ENCODE measurements at regions not wholly inside any gene's neighbourhood (a gene's known extent, or its start where the extent isn't known, plus 50 kb on each side); places are given as distances from the start of the nearest gene placed in this dataset.

DNA sequence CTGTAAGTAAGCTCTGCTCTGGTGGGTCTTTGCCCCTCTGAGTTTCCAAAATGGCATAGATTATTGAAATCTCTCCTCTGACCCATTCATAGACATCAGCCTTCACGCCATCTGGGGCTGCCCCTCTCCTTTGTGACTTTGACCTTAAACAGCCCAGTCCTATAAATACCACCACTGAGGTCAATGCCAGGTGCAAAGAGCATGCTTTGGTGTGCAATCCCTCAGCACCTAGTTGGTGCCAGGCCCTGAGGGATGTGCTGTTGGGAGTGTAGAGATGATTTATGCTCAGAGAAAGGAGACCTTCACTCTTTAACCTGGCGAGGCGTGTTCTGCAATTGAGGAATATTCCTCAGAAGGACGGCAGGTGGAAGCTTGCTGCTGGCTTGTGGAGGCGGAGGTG, 121.7 kb upstream of the TSHZ3 start:
- TF ChIP-seq CTCF (IDR thresholded peaks at IDR 0.05) (no peak), POLR2A (IDR thresholded peaks at IDR 0.05) (no peak)
